NCI-H1417 (cell line): ENCODE measurements at regions not wholly inside any gene's neighbourhood (a gene's known extent, or its start where the extent isn't known, plus 50 kb on each side); places are given as distances from the start of the nearest gene placed in this dataset.

Experiments used
- DNase-seq, 3 experiments: peaks; one replicate each; lab custom pipeline; 2025; lab: John Stamatoyannopoulos, UW

DNA sequence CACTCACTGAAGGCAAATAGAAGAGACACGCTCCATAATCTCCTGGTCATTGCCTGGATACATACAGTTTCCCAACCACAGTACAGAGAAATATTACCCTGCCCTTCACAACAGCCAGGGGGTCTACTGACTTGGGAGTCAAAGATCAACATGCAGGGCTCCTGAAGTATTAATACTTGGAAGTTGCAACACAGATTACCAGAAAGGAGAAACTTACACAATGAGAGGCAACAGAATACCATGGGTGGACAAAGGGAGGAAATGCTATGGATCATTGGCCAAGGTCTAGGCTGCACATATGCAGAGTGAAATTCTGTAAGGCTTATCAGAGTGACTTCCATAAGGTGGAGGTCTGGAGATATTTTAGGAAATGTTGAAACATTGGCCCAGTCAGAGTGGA is 267.9 kb upstream of the FAT3 start:
- DNase-seq: no peak

GRCh38 chr11:91955206-91955605 is 269.4 kb upstream of the FAT3 start:
- no peak for DNase-seq

DNA sequence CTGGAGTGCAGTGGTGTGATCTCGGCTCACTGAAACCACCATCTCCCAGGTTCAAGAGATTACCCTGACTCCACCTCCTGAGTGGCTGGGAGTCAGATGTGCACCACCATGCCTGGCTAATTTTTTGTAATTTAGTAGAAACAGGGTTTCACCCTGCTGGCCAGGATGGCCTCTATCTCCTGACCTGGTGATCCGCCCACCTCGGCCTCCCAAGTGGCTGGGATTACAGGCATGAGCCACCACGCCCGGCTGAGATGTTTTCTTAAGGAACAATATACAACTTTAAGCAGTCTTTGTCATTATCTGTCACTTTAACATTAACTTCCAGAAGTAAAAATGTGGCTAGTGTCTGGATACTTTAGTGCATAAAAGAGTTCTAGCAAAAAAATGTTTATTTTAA is 272.6 kb upstream of the FAT3 start:
- DNase-seq: no peak

GRCh38 chr11:91947215-91947820 is 277.3 kb upstream of the FAT3 start:
- peak; percentile 87 to 99 (median 93) for DNase-seq

DNA sequence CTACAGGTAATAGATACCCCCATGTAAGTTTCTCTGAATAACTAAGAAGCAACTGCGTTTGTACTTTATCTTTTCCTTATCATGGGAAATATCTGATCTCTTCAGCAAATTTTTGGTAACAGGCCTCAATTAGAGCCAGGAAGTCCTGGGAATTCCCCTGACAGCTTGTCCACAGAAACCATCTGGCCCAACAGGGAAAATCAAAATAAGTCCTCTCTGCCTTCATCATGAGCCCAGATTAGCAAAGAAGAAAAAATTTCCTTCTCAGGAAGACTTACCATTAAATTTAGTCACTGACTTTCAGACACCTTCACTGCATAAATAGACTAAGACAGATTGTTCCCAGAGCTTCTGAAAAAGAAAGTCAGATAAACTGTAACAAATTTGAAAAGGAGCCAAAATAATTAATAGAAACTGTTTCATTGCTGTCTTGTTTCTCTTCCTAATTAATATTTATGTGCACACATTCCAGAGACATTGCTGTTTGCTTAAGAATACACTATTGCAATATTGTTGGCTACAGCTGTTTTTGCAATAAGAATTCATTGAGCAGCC is 278.1 kb upstream of the FAT3 start:
- no peak for DNase-seq

- DNase-seq: no peak
Observed at GRCh38 chr11:91935120-91935519, 289.5 kb upstream of the FAT3 start.

DNA sequence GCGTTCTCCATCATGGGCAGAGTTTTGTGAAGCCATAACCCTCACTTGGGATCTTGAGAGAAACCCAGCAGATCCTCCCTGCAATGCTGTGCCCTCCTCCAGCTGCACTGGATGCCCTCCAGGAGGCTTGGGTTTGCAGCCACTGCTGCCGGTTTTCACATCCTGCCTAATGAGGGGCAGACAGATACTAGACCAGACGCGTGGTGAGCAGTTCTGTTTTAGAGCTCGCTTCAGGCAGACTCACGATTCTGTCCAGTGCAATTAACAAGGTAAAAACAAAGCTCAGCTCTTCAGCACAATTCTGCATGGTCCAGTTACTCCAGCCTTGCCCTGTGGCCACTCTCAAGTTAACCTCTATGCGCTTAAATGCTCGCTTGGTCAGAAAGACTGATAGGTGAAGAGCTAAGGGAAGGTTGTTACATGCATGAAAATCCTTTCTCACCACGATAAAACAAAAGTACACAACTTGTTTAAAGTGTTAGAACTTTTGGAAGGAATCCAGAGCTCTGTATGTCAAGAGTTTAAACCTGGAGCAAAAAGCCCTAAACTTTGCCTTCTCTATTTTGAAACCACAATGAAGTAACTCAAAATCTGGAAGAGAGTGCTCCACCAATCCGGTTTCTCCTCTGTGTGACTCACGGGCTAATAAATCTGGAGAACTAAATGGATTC is 292.3 kb upstream of the FAT3 start:
- no peak for DNase-seq

GRCh38 chr11:91927448-91927847 is 297.2 kb upstream of the FAT3 start:
- DNase-seq: peak in 1 of 3 experiments; percentile 27

- no peak for DNase-seq
Observed at GRCh38 chr11:91926965-91927364, 297.7 kb upstream of the FAT3 start.

DNA sequence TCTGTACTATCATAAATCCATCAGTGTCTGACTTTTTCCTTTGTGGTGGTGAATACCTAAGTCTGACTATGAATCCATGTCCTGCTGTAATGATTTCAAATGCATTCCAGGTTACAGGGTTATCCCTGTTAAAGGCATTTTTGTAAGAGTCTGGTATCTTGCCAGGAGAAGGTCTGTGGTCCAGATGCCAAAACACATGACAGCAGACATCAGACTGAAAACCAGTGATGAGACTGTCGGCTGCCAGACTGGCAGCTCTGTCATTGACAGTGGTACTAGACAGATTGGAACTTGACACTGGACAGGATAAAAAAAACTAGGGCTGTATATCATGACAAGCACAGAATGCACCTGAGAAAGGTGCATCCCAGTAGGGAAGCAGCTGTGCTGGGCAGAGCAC is 301.8 kb upstream of the FAT3 start:
- DNase-seq: no peak

DNA sequence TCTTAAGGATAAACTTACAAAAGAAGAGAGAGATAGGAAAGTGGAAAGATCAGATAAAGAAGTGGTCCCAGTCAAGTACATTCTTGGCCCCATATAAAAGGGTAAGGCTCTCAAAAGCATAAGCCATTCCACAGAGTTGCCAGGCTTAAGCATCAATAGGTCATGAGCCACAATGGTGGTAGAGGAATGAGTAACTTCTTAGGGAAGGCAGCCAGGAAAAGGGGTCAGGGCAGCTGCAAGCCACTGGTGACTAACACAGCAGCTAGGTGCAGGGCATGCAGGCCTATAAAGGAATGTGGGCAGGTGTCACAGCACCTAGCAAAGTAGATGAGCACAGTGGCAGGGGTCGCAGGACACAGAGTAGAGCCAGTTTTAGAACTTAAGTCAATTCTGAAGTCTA is 302.6 kb upstream of the FAT3 start:
- no peak for DNase-seq

DNA sequence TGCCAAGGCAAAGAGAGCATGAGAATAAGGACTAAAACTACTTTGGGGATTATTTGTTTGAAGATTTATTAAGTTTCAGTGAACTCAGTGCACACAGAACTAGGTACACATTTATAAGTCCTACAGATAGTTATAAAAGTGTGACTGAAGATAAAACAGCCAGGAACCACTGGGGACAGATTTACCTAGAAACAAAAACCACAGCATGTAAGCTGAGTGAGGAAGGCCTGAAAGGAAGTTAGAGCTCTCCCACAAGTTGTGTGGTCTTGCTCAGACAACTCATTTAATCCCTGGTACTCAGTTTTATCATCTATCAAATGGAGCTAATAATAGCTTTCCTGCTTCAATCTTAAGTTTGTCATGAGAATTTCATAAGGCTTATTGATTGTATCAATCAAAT is 311.2 kb upstream of the FAT3 start:
- no peak for DNase-seq

DNA sequence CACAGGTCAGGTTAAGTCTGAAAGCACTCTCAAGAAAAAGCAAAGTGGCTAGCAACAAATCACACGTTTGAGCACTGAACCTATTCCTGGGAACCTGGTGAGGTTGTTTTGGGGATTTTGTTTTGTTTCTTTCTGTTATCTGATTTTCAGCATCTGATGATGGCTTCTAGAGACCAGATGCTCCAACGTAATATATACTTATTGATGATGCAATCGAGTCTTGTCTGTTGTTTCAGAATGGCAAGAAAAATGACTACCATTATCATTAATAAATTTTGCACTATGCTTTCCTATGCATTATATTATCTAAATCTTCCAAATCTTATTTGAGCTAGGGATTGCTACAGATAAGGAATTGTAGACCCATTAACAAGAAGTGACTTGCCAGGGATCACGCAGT is 312.3 kb upstream of the FAT3 start:
- no peak for DNase-seq

- peak in 2 of 3 experiments; percentile 17 to 56 for DNase-seq
Observed at GRCh38 chr11:91906871-91907624, 317.6 kb upstream of the FAT3 start.

DNA sequence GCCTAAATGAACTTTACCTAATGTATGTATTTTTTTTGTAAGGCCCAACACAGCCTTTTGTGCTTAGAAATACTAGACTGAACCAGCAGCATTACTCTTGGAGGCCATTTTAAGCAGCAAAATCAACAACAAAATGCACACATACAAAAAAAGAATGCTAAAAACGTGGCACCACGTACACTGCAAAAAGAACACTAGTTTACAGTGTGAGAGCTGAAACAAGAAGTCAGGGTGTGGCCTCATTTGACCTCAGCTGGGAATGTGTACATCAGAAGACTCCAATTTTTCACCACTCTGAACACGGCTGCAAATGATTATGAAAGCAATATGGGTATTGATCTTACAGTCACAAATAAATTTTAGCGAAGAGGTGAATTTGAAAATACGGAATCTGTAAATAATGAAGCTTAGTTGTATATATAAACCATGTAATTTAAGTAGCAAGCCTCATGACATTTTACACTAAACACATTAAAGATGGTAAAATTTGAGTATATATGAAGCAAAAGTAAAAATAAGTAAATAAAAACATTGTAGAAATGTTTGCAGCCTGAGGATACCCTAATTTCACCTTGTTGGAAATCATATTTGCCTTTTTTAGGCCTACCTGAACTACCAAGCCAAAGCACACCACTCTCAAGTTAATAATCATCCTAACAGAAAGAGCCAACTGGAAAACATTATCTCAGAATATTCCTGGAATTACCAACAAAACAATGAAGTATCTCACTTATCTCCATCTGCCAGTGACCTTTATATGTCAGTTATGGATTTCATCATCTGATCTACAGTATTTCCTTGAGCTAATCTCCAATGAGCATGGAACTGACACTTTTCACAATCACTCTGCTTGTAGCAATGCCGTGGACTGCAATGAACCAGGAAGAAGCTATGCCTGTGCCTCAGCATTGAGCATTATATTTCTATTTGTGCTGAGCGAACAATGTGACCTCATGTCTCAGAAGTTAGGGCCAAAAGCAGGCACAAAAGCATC is 319.5 kb upstream of the FAT3 start:
- DNase-seq: no peak

DNA sequence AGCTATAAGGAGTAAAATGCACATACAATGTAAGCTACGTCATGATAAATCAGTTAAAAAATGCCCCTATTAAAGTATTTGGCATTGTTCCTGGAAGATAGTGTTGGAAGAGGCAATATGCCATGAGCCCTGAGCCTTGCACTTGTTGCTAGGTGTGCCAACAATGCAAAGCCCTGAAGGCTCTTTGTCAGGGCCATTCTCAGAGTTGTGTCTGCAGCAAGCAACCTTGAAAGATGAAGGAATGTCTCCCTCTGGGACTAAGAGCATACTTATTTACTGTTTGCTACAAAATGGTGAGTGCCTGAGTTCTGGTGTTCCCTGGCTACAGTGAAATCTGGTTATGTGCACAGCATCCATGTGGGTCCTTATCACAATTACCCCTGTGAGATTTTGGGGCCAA is 322.3 kb upstream of the FAT3 start:
- no peak for DNase-seq

DNA sequence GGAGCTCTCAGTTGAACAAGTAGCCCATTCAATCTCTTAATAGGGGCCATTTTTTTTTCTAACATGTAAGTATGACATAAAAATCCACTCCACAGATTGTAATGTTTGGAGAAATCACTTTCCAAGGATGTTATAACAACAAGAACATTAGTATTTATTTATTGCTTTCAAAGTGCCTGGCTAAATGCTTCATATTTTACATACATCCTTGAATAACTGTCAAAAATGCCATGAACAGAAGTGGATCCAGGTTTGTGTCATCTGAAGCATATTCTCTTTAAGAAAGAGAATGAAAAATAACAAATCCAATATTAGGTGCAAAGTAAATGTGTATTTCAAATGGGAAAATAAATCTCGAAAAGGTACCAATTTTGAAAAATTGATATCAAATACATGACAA is 344.0 kb upstream of the FAT3 start:
- DNase-seq: no peak

DNA sequence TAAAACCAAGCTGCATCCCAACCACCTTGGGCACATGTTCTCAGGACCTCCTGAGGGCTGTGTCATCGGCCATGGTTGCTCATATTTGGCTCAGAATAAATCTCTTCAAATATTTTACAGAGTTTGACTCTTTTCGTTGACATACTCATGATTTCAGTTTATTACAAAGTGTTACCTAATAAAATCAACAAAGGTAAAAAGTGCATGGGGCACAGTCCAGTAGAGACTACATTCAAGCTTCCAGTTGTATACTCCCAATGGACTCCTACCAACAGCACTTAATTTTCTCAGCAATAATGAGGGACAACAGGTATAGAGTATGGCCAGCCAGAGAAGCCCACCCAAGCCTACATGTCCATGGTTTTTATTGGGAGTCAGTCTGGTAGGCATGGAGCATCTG is 347.9 kb upstream of the FAT3 start:
- DNase-seq: no peak

GRCh38 chr11:91872243-91872642 is 352.4 kb upstream of the FAT3 start:
- no peak for DNase-seq

DNA sequence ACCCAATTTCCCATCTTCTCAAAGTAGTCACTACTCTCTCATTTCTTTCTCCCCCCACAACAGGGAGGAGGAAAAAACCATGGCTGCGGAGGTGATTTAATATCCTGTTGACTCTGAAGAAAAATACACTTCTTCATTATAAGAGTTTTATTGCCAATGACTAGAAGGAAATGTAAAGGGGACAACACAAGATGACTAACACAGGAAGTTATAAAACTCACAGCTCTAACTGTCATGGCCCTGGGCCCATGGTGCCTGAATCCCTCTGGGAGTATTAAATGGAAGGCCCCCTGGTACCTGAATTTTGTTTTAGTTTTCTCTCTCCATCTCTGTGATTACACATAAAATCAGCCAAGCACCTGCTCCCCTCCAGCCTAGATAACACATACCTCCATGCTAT is 352.8 kb upstream of the FAT3 start:
- no peak for DNase-seq

DNA sequence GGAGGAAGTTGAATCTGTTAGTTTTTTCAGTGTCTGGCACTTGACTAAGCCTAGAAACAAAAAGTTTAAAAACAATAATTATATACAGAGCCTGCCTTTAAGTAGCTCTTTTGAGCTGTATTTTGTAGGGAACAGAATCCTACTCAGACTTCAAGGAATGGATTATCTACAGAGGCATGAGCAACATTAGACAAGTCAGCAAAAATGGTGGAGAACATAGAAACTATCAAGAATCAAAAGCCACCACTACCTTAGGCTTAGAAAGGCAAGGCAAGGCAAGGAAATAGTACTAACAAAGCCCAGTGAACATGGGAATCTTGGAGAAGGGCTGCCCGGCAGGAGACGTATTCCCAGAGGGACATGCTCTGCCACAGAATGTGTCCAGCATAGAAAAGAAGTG is 353.6 kb upstream of the FAT3 start:
- DNase-seq: no peak

GRCh38 chr11:91869686-91870085 is 354.9 kb upstream of the FAT3 start:
- no peak for DNase-seq
